HG03097 (cell line): ENCODE measurements at regions not wholly inside any gene's neighbourhood (a gene's known extent, or its start where the extent isn't known, plus 50 kb on each side); places are given as distances from the start of the nearest gene placed in this dataset.

Source experiments
- ATAC-seq: cut with Tn5 transposase; IDR thresholded peaks from one replicate; pipeline ENCODE4 v1.9.1; 2021; ENCODE audit not compliant: unreplicated experiment, low FRiP score

- no peak for ATAC-seq
Measured at GRCh38 chr9:89922099-89922498, 317.3 kb downstream of the GADD45G start.

- no peak for ATAC-seq
Measured at GRCh38 chr9:89923174-89923573, 318.4 kb downstream of the GADD45G start.

- no peak for ATAC-seq
Measured at GRCh38 chr9:89923961-89924504, 319.2 kb downstream of the GADD45G start.

- no peak for ATAC-seq
Measured at GRCh38 chr9:89924611-89925010, 319.8 kb downstream of the GADD45G start.

- ATAC-seq: no peak
Measured at GRCh38 chr9:89926167-89926566, 321.4 kb downstream of the GADD45G start.

- no peak for ATAC-seq
Measured at GRCh38 chr9:89926691-89927220, 321.9 kb downstream of the GADD45G start.

- no peak for ATAC-seq
Measured at GRCh38 chr9:89928106-89928505, 323.3 kb downstream of the GADD45G start.

GRCh38 chr9:89928521-89929275, 323.9 kb downstream of the GADD45G start:
- ATAC-seq: no peak

- ATAC-seq: no peak
Measured at GRCh38 chr9:89929315-89929672, 324.5 kb downstream of the GADD45G start.

GRCh38 chr9:89929673-89930480, 325.1 kb downstream of the GADD45G start:
- no peak for ATAC-seq

- ATAC-seq: no peak
Measured at GRCh38 chr9:89933578-89933977, 328.8 kb downstream of the GADD45G start.

GRCh38 chr9:89935115-89935514, 330.3 kb downstream of the GADD45G start:
- no peak for ATAC-seq

- ATAC-seq: no peak
Measured at GRCh38 chr9:89935801-89936200, 331.0 kb downstream of the GADD45G start.

GRCh38 chr9:89937051-89937450, 332.2 kb downstream of the GADD45G start:
- ATAC-seq: no peak

- ATAC-seq: no peak
Measured at GRCh38 chr9:89939181-89939580, 334.4 kb downstream of the GADD45G start.

GRCh38 chr9:89939626-89940292, 334.9 kb downstream of the GADD45G start:
- ATAC-seq: no peak

GRCh38 chr9:89940625-89941024, 335.8 kb downstream of the GADD45G start:
- ATAC-seq: no peak

GRCh38 chr9:89941875-89942274, 337.1 kb downstream of the GADD45G start:
- ATAC-seq: no peak

- ATAC-seq: no peak
Measured at GRCh38 chr9:89942643-89943042, 337.8 kb downstream of the GADD45G start.

- ATAC-seq: no peak
Measured at GRCh38 chr9:89943309-89943708, 338.5 kb downstream of the GADD45G start.

- no peak for ATAC-seq
Measured at GRCh38 chr9:89943728-89944127, 338.9 kb downstream of the GADD45G start.
